Medulla oblongata (tissue), 1 donor: ENCODE measurements at regions not wholly inside any gene's neighbourhood (a gene's known extent, or its start where the extent isn't known, plus 50 kb on each side); places are given as distances from the start of the nearest gene placed in this dataset.
"Not testable (repeated sequence)": the region's sequence is repeated elsewhere in the genome, so short reads cannot be mapped to it uniquely, and the experiment has no call there.

ENCODE experiments used
- DNase-seq: peaks from one replicate; pipeline ENCODE4 v3.0.0-alpha.2; 2015; ENCODE audit errors: extremely low spot score

- DNase-seq, result no peak
Observed at GRCh38 chr16:88300463-88300835, 82.3 kb upstream of the ZNF469 start.

DNA sequence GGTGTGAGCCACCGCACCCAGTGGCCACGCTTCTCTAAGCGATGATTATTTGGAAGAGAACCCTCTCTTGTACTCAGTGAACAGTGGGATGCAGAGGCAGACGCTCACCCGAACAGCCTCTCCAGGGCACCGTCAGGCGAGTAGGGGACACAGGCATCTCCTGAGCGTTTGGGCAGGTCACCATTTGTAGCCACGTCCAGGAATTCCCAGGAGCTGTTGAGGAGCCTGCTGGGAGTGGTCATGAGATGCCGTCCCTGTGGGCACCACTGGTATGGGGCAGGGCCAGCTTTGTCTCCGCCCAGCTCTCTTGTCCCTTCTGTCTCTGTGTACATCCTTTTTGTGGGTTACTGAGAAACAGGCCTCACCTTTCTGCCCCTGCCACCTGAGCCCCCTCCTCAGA is 81.3 kb upstream of the ZNF469 start:
- DNase-seq, result no peak

- DNase-seq, result no peak
Observed at GRCh38 chr16:88301886-88302285, 80.9 kb upstream of the ZNF469 start.

GRCh38 chr16:88302666-88303065 is 80.1 kb upstream of the ZNF469 start:
- DNase-seq, result no peak

GRCh38 chr16:88303405-88303804 is 79.4 kb upstream of the ZNF469 start:
- no peak for DNase-seq

DNA sequence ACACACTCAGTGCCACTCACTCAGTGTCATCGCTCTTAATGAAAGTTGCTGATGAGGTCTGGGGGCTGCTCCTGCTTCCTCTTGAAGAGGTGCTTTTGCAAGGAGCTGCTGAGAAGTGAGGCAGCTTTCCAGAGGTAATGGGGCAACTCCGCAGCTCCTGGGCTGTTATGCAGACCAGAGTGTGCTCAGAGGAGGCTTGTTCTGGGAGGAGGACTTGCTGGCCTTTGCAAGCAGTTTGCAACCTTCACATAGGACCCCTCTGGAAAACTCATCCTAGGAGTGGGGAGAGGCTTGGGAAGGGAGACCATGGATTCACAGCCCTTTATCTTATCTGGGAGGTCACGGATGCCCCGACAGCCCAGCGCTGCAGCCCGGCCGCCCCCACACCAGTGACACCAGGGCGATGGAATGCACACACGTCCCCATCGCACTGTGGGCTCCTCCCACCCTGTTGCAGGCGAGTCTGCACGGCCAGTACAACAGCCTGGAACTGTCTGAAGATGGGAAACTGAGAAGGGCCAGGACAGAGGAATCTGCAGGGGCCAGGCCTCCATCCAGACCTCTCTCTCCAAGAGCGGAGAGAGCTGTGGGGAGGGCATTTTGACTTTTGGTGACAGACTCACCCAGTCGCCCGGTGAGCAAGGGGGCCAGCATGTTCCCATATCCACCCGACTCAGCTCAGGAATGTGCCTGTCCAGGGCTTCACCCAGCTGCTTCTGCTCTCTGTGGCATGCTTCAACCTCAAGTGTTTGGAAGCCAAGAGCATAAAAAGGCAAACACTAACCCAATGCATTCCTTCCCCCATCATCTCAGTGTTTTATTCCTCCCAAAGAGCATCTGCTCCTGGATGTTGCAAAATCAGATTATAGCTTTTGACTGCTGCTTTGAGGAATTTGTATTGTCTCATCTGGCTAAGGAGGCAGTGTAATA is 78.6 kb upstream of the ZNF469 start:
- DNase-seq, result no peak

GRCh38 chr16:88305176-88305575 is 77.6 kb upstream of the ZNF469 start:
- no peak for DNase-seq

GRCh38 chr16:88306411-88306810 is 76.3 kb upstream of the ZNF469 start:
- DNase-seq, result no peak

- no peak for DNase-seq
Observed at GRCh38 chr16:88306860-88307545, 75.8 kb upstream of the ZNF469 start.

DNA sequence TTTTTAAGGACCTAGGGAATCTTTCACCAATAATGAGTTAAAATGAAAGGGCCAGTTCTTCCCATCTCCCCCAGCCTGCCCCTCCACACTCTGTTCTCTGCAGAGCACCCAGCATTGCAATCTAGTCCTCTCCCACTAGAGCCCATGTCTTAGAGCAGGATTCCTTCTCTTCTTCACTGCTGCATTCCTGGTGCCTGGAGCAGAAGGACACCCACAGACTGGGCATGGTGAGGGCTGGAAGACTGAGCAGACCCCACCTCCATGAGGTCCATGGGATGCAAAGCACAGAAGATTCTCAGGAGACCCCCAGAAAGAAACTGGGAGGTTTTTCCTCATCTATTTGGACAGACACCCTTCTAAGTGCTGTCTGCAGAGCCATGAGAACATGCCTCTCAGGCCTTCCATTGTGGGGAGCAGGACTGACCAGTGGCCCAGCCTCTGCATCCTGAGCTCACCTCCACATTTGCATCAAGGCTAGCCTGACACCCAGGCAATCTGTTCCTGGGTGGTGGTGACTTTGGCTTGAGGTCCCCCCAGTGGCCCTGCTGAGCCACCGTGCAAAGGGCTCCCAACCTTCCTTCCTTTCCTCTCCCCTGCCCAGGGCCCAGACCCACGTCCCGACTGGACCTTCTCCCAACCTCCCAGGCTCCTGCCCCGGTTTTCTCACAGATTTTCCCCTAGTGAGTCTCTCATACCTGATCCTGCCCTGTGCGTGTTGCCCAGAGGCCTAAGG is 74.2 kb upstream of the ZNF469 start:
- no peak for DNase-seq

GRCh38 chr16:88309174-88309907 is 73.4 kb upstream of the ZNF469 start:
- DNase-seq, result no peak

DNA sequence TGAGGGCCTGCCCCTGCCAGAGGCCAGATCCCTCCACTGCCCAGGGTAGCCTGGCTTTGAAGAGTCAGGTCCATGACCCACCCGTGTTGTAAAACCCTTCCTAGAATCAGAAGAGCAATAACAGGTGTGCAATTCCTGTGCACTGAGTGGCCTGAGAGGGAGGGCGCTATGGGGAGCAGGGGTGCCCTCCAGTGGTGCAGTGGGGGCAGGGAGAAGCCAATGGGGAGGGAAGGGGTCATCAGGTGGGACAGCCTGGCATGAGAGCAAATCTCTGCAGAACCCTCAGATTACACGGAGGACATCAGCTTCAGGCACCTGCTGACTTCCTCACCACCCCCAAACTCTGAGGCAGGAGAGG is 72.9 kb upstream of the ZNF469 start:
- DNase-seq, result no peak

DNA sequence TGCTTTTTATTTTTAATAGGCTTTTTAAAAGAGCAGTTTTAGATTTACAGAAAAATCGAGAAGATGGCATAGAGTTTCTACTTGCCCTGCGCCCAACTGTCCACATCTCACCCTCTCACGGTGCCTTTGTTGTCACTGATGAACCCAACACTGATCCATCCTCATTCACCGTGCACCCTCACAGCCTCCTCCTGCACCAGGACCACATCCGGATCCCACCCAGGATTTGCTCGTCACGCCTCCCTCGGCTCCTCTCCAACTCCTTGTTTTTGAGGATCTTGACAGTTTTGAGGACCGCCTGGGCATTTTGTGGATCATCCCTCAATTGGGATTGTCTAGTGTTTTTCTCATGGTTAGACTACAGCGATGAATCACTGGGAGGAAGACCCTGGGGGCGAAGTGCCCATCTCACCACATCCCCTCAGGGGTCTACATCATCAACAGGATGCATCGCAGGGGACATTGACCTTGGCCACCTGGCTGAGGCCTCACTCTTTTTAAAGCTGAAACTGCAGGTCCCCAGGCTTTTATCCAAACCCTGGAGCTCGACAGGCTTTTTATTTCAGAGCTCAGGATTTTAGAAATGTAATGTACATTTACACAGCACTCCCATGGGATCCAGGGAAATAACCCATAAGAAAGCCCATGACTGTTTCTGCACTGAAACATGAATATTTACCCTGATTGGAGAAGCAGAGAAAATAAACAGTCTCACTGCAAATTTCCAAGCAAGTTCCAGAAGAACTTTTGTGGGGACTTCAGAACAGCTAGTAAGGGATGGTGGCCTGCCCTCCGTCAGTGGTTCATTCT is 71.8 kb upstream of the ZNF469 start:
- no peak for DNase-seq

GRCh38 chr16:88311860-88312259 is 70.9 kb upstream of the ZNF469 start:
- DNase-seq, result not testable (repeated sequence)

- no peak for DNase-seq
Observed at GRCh38 chr16:88312732-88313131, 70.0 kb upstream of the ZNF469 start.

GRCh38 chr16:88314991-88315542 is 67.7 kb upstream of the ZNF469 start:
- no peak for DNase-seq

- no peak for DNase-seq
Observed at GRCh38 chr16:88315543-88316105, 67.1 kb upstream of the ZNF469 start.

DNA sequence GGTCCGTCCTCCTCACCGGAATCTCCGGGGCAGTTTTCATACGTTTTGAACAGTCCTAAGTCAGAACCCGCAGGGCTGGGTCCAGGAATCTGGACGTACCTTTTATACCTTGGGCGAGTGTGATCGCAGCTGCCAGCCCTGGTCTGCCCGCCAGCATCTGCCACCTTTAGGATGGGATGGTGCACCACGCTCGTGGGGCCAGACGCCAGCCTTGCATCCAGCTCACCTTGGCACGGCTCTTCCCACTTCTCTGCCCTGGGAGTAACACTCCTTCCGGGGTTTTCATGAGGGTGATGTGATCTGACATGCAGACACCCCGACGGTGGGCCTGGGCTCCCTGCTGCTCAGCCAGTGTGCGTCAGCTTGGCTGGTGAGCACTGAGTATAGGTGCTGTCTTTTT is 66.6 kb upstream of the ZNF469 start:
- DNase-seq, result no peak

GRCh38 chr16:88316941-88317612 is 65.7 kb upstream of the ZNF469 start:
- DNase-seq, result no peak

- no peak for DNase-seq
Observed at GRCh38 chr16:88317613-88317965, 65.2 kb upstream of the ZNF469 start.
